Neural crest cell (in vitro differentiated cells): ENCODE measurements at regions not wholly inside any gene's neighbourhood (a gene's known extent, or its start where the extent isn't known, plus 50 kb on each side); places are given as distances from the start of the nearest gene placed in this dataset.

ENCODE experiments used
- DNase-seq: peaks from one replicate; pipeline ENCODE4 v3.0.0; 2021; ENCODE audit warnings: low read depth, mixed read lengths, low spot score
- H3K27ac Mint-ChIP-seq: one replicate; pipeline ENCODE4 v1.8.0; 2021; ENCODE audit warnings: mild to moderate bottlenecking, mixed read lengths; ENCODE audit not compliant: unreplicated experiment
- H3K27me3 Mint-ChIP-seq: 2 replicates; pipeline ENCODE4 v1.8.0; 2021; ENCODE audit warnings: low read depth, mild to moderate bottlenecking, mixed read lengths
- H3K36me3 Mint-ChIP-seq: 2 replicates; pipeline ENCODE4 v1.8.0; 2021; ENCODE audit warnings: low read depth, mild to moderate bottlenecking, mixed read lengths
- H3K4me1 Mint-ChIP-seq: 2 replicates; pipeline ENCODE4 v1.8.0; 2021; ENCODE audit warnings: mixed read lengths
- H3K4me3 Mint-ChIP-seq: one replicate; pipeline ENCODE4 v1.8.0; 2021; ENCODE audit warnings: mild to moderate bottlenecking, mixed read lengths
- H3K9me3 Mint-ChIP-seq: 2 replicates; pipeline ENCODE4 v1.8.0; 2021; ENCODE audit warnings: mixed read lengths
- CTCF ChIP-seq: fragments of 200-600 bp; sonication (generic); conservative IDR thresholded peaks from 2 replicates; pipeline ENCODE4 v1.5.0; 2021; ENCODE audit warnings: antibody characterized with exemption, mild to moderate bottlenecking

- Mint-ChIP-seq H3K4me1 (peaks cover 52% of the 10 kb centered on the region), H3K27ac (peak overlapping the region; percentile 19), H3K9me3 (peaks cover 7% of the 10 kb centered on the region), H3K27me3 (no peaks in the 10 kb centered on the region), H3K4me3 (no peak overlapping the region), H3K36me3 (no peaks in the 10 kb centered on the region)
- DNase-seq: no peak
- TF ChIP-seq CTCF: no peak
Measured at GRCh38 chr12:92290350-92290695, 144.7 kb upstream of the BTG1 start.

- no peak overlapping the region for H3K4me3 Mint-ChIP-seq
- no peak overlapping the region for H3K27ac Mint-ChIP-seq
- H3K9me3 Mint-ChIP-seq: peaks cover 7% of the 10 kb centered on the region
- H3K27me3 Mint-ChIP-seq: no peaks in the 10 kb centered on the region
- DNase-seq: no peak
- peaks cover 50% of the 10 kb centered on the region for H3K4me1 Mint-ChIP-seq
- no peaks in the 10 kb centered on the region for H3K36me3 Mint-ChIP-seq
- no peak for TF ChIP-seq CTCF
Measured at GRCh38 chr12:92289629-92290349, 144.1 kb upstream of the BTG1 start.

GRCh38 chr12:92288561-92288960 is 142.9 kb upstream of the BTG1 start:
- Mint-ChIP-seq H3K27ac (peak overlapping the region; percentile 43), H3K36me3 (no peaks in the 10 kb centered on the region)
- TF ChIP-seq CTCF: no peak

DNA sequence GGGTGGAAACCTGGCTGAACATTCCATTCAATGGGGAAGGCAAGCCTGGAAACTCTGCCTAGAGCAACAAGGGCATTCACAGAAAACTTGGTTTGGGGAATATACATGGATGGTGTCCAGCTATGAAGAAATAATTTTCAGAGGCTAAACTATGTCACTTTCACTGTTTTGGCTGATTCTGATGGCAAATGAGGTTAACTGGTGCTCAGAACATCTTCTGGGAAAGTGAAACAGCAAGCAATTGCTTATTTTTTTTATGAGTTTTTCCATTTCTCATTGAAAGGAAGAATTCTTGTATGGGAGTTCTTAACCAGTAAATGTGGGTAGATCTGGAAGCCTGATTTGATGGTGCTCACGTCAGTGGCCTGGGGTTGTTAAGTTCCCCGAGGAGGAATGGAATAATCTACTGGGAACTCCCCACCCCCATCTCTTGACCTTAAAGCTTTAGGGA is 132.8 kb upstream of the BTG1 start:
- no peak overlapping the region for H3K4me3 Mint-ChIP-seq
- no peaks in the 10 kb centered on the region for H3K27me3 Mint-ChIP-seq
- H3K27ac Mint-ChIP-seq: no peak overlapping the region
- H3K36me3 Mint-ChIP-seq: no peaks in the 10 kb centered on the region
- H3K4me1 Mint-ChIP-seq: peaks cover 16% of the 10 kb centered on the region
- DNase-seq: no peak
- H3K9me3 Mint-ChIP-seq: no peaks in the 10 kb centered on the region
- no peak for TF ChIP-seq CTCF

More at GRCh38 chr12:92288561-92288960, 142.9 kb upstream of the BTG1 start:
- DNase-seq: peak; percentile 10
- peak overlapping the region; percentile 22 for H3K4me3 Mint-ChIP-seq
- peaks cover 47% of the 10 kb centered on the region for H3K4me1 Mint-ChIP-seq
- H3K9me3 Mint-ChIP-seq: peaks cover 7% of the 10 kb centered on the region
- no peaks in the 10 kb centered on the region for H3K27me3 Mint-ChIP-seq

DNA sequence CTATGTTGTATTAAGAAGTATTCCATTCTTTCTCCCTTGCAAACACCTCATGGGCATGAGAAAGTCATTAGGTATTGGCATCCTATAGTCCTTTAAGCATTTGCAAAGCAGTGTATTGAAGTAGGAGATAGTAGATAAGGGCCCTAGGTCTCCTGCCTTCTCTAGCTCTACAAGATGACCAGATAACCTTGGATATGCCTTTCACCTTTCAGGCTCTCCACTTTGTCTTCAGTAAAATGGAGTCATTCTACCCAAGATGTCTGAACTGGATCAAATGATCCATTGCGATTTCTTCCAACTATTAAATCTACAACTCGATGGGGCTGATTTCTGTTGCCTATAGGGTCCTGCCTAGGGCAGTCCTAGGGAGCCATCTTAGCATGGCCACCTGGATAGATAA is 132.1 kb upstream of the BTG1 start:
- no peaks in the 10 kb centered on the region for H3K36me3 Mint-ChIP-seq
- H3K27me3 Mint-ChIP-seq: no peaks in the 10 kb centered on the region
- DNase-seq: no peak
- H3K9me3 Mint-ChIP-seq: no peaks in the 10 kb centered on the region
- no peak overlapping the region for H3K4me3 Mint-ChIP-seq
- no peak overlapping the region for H3K27ac Mint-ChIP-seq
- TF ChIP-seq CTCF: no peak
- H3K4me1 Mint-ChIP-seq: peaks cover 16% of the 10 kb centered on the region
